ENCODE measurements at regions not wholly inside any gene's neighbourhood (a gene's known extent, or its start where the extent isn't known, plus 50 kb on each side); places are given as distances from the start of the nearest gene placed in this dataset.
A peak's percentile ranks its signal among the peaks of the same experiment; 100 is the strongest.
"Not testable (repeated sequence)": the region's sequence is repeated elsewhere in the genome, so short reads cannot be mapped to it uniquely, and the experiment has no call there.

- DNase-seq (ENCODE audit: low read depth in 2 of 2), result peak; percentile 1 to 12
Measured at GRCh38 chr3:61381745-61382392, 130.6 kb upstream of the FHIT start.

GRCh38 chr3:61387817-61388216 lies 136.6 kb upstream of the FHIT start:
- no peak for DNase-seq (ENCODE audit: low read depth in 2 of 2)

GRCh38 chr3:61393480-61393947 lies 142.3 kb upstream of the FHIT start:
- DNase-seq (ENCODE audit: low read depth in 2 of 2), result not testable (repeated sequence)

DNA sequence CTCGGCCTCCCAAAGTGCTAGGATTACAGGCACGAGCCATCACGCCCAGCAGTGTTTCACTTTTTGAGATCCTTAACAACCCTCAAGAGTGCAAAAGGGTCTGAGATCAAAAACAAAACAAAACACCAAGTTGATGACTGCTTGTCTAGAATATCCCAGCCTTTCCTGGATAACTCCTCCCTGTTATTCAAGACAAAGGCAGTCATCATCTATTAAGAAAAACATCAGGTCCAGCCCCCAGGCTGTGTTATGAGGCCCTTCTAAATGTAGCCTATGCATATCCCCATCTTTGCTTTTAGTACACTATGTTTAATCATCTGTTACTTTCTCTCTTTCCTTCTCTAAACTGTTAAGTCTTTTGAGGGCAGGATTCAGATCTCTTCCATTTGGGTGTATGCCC lies 150.1 kb upstream of the FHIT start:
- no peak for DNase-seq (ENCODE audit: low read depth in 2 of 2)

DNA sequence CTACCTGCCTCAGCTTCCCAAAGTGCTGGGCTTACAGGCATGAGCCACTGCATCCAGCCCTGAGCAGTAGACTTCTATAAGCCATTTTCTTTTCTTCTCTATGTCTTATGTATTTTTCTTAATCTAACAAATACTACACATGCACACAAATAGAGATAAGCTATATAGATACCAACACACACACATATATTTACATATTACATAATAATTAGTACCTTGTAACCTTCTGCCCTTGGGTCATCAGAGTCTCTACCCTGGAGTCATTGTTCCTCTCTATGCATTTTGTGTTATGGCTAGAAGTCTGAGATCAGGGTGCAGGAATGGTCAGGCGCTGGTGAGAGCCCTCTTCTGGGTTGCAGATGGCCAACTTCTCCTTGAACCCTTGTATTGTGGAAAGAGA lies 154.0 kb upstream of the PTPRG start:
- no peak for DNase-seq (ENCODE audit: low read depth in 2 of 2)

- no peak for DNase-seq (ENCODE audit: low read depth in 2 of 2)
Measured at GRCh38 chr3:61409638-61410037, 151.7 kb upstream of the PTPRG start.

GRCh38 chr3:61410358-61410757 lies 151.0 kb upstream of the PTPRG start:
- not testable (repeated sequence) for DNase-seq (ENCODE audit: low read depth in 2 of 2)

DNA sequence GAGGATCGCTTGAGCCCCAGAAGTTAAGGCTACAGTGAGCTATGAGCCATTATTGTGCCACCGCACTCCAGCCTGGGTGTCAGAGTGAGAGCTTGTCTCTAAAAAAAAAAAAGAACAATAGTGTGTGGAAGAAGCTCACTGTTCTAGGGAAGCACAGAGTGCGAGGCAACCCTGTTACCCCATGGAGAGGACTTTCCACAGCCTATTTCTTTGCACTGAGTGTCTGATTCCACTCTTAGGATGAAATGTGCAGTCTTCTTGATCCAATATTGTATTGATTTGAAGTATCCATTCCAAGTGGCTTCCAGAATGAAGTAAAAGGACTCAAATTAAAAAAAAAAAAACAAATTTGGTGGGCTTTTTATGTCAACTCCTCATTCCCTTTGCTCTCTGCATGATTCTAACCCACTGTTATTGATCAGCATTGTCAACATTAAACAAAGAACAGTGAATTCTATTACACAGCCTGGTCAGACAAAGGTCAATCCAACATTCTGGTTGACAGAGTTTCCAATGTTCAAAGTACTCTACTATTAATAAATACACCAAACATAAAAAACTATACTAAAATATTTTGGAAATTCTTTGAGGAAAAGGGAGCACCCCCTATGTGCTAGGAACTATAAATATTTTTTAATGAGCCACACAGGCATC lies 150.2 kb upstream of the PTPRG start:
- DNase-seq (ENCODE audit: low read depth in 2 of 2), result no peak

DNA sequence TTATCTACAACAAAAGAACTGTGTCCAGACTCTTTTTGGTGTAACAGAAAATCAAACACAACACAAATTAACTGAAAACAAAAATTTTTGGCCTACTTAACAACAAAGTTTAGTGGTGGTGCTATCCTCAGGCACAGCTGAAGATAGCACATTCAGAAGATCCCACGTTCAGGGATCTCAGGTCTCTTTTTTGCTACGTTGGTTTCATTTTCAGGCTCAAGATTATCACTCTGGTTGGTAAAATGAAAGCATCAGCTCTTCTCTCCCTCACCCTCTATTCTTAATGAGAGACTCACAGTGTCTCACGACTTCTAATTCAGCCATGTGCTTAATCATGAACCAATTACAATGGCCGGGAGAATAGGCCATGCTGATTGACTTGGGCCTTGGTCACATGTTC lies 146.9 kb upstream of the PTPRG start:
- DNase-seq (ENCODE audit: low read depth in 2 of 2), result no peak

DNA sequence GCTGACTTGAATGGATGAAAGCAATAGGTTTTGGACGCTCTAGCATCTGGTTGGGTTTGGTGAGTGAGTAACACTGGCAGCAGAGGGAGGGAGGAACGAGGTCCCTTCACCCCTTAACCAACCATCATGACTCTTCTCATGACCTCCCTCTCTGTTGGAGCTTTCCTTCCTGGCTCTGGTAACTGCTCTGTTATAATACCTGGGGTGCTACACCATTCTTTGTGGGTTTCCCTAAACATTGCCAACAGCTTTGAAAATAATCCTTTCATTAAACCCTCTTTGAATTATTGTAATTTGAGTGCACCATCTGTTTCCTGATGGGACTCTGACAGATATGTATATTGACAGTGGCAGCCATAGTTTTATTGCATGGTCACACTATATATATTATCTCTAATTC lies 146.2 kb upstream of the PTPRG start:
- DNase-seq (ENCODE audit: low read depth in 2 of 2), result no peak

DNA sequence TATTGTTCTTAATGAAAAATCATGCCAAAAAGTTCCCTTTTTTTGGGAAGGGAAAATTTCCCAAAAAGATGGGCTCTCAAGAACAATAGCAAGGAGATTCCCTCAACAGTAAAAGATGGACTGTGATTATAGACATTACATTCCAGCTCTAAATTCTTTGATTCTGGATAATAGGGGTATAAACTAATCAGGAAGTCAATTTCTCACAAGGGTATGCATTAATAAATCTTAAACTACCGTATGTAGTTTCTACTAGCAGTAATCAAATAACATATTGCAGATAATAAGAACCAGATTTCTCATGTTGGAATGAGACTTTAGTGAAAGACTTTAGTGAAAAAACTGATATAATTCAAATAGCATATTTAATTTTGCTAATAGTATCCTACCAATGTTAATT lies 144.8 kb upstream of the PTPRG start:
- no peak for DNase-seq (ENCODE audit: low read depth in 2 of 2)

GRCh38 chr3:61417352-61417751 lies 144.0 kb upstream of the PTPRG start:
- no peak for DNase-seq (ENCODE audit: low read depth in 2 of 2)

- no peak for DNase-seq (ENCODE audit: low read depth in 2 of 2)
Measured at GRCh38 chr3:61420136-61420759, 141.1 kb upstream of the PTPRG start.

DNA sequence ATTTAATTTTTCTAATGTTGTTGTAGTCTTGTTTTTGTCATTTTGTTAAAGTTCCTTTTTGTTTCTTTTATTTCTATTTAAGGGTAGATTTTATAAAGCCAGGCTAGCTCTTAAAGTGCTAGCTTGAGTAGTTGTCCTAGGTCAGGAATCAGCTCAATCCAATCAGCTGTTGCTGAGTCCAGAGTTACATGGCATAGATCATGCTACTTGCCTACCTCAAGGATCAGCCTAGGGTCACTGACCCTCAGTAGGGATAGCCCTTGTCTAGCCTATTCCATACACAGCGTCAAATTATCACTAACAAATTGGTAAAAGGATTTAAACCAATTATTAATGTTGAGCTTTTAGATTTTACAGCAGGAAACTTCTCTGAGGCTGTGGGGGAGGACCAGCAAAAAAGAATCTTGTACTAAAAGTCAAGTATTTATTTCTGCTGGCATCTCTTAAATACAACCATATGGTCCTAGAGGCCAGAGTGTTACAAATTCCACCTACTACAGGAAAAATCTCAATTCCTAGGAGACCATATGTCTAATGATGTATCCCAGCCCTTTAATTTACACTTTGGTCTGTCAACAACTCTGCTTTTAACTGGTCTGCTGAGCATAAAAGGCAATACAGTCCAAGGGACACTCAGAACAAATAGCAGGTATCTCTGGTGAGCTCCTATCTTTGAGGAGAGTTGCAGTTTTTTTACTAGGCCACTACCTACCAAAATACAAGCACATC lies 138.3 kb upstream of the PTPRG start:
- DNase-seq (ENCODE audit: low read depth in 2 of 2), result peak; percentile 20 to 26

DNA sequence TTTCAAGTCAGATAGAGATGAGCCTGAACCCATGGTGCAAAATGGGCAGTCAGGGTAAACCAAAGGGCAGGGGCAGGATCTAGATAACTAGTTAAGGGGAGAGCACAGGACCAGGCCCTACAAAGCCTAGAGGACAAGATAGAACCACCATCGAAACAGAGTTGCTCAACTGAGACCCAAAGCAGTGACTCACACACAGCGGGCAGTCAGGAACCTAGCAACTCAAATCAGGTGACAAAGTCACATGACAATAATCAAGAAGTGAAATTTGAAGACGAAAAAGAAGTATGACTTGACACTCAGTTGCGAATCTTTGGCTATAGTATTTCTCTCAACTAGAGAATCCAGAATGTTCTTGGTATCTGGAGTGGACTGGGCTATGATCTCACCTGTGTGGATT lies 136.0 kb upstream of the PTPRG start:
- no peak for DNase-seq (ENCODE audit: low read depth in 2 of 2)

GRCh38 chr3:61429106-61429505 lies 132.3 kb upstream of the PTPRG start:
- DNase-seq (ENCODE audit: low read depth in 2 of 2), result no peak

- DNase-seq (ENCODE audit: low read depth in 2 of 2), result not testable (repeated sequence)
Measured at GRCh38 chr3:61434901-61435300, 126.5 kb upstream of the PTPRG start.

GRCh38 chr3:61435361-61435760 lies 126.0 kb upstream of the PTPRG start:
- not testable (repeated sequence) for DNase-seq (ENCODE audit: low read depth in 2 of 2)

DNA sequence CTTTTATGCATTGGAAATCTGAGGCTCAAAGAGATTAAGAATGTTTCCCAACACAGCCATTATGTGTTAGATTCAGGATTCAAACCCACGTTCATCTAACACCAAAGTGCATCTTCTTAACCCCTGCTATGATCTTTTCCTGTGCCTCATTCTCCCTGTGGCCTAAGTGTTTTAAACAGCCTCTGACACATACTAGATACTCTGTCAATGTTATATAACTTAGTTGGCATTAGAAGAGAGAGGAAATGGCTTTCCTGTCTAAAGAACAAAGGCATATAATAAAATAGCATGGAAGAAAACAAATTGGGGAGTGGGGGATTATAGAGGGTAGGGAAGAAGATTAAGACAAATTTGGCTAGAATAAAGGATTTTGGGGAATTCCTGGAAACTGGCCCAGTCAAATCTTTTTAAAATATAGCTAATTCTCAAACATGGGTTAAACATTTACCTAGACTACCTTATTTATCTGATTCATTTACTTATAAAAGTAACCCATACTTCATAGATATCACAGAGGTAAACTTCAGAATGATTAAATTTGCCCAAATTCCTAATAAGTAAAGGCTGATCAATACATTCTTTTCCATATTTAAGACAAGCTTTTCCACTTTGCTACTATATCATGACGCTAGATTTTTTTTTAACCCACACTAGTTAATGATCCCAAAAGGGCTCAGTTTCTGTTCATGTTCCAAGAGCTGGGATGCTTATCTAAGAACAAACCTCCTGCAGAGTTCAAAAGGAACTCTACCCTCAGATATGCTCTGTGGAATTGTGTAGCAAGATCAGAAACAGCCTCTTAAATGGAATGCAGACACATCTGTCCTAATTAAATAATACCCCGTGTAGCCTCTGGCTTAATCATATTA lies 122.9 kb upstream of the PTPRG start:
- no peak for DNase-seq (ENCODE audit: low read depth in 2 of 2)

DNA sequence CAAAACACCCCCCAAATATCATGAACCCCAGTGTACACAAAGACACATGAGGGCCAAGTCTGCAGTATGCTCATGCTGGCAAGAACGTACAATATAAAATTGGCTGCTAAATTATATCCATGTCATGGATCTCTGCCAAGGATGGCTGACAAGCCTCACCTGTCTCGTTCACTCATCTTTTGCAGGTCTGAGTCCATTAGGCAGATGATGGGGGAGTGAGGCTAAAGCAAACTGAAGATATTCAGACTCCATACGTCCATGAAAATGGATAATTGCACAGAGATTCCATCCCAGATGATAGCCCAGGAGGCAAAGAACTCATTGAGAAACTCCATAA lies 122.3 kb upstream of the PTPRG start:
- no peak for DNase-seq (ENCODE audit: low read depth in 2 of 2)

GRCh38 chr3:61442696-61443095 lies 118.7 kb upstream of the PTPRG start:
- DNase-seq (ENCODE audit: low read depth in 2 of 2), result no peak

- no peak for DNase-seq (ENCODE audit: low read depth in 2 of 2)
Measured at GRCh38 chr3:61443886-61444285, 117.5 kb upstream of the PTPRG start.
